HEK293 (cell line): ENCODE measurements at regions not wholly inside any gene's neighbourhood (a gene's known extent, or its start where the extent isn't known, plus 50 kb on each side); places are given as distances from the start of the nearest gene placed in this dataset.

Experiments
- CTCF ChIA-PET: fragments of 350-600 bp; formaldehyde crosslinking; extraction: SDS; loops from one replicate; lab custom pipeline; 2021; ENCODE audit warnings: antibody characterized with exemption; lab: Yijun Ruan, JAX
- POLR2A ChIA-PET: fragments of 300-600 bp; formaldehyde crosslinking; extraction: SDS; loops from one replicate; lab custom pipeline; 2020; ENCODE audit warnings: antibody characterized with exemption, inconsistent platforms; lab: Yijun Ruan, JAX
- H3K27ac ChIP-seq: fragments of 200-500 bp; sonication (Bioruptor generic); 2 replicates; pipeline ENCODE4 v1.5.1; 2014; ENCODE audit warnings: low read depth, low read length, control low read depth, inconsistent platforms; ENCODE audit errors: extremely low read depth
- H3K36me3 ChIP-seq, 2 experiments: fragments of 200-500 bp in 1 of 2; sonication (Bioruptor generic) in 1 of 2; 1 replicate in 1 of 2; 2 replicates in 1 of 2; pipeline ENCODE4 v1.5.1; 2014 to 2017; ENCODE audit warnings: inconsistent platforms in 2 of 2, low read length in 2 of 2; ENCODE audit not compliant: control insufficient read depth in 2 of 2, insufficient read depth in 1 of 2
- H3K4me1 ChIP-seq: fragments of 200-500 bp; sonication (Bioruptor generic); 2 replicates; pipeline ENCODE4 v1.5.1; 2014; ENCODE audit warnings: mild to moderate bottlenecking, low read length, inconsistent platforms; ENCODE audit not compliant: control insufficient read depth, insufficient read depth
- H3K4me3 ChIP-seq: 2 replicates; pipeline ENCODE4 v1.5.1; 2011; ENCODE audit warnings: low read depth, mild to moderate bottlenecking, control low read depth, low read length, moderate library complexity
- H3K9me3 ChIP-seq: fragments of 200-500 bp; sonication (Bioruptor generic); 2 replicates; pipeline ENCODE4 v1.5.1; 2014; ENCODE audit warnings: low read depth, low read length, inconsistent platforms; ENCODE audit not compliant: control insufficient read depth, insufficient read depth
- HIC1 ChIP-seq: fragments of 450-650 bp; formaldehyde crosslinking; IDR thresholded peaks from 2 replicates; pipeline ENCODE4 v1.5.1; 2016; ENCODE audit warnings: missing biosample characterization, missing genetic modification characterization
- HOXA7 ChIP-seq: sonication (generic); formaldehyde crosslinking; IDR thresholded peaks from 2 replicates; pipeline ENCODE4 v1.8.1; 2022; ENCODE audit warnings: missing genetic modification reagents, borderline replicate concordance
- KLF1 ChIP-seq: fragments of 450-650 bp; formaldehyde crosslinking; IDR thresholded peaks from 2 replicates; pipeline ENCODE4 v1.5.1; 2016; ENCODE audit warnings: missing biosample characterization, missing genetic modification characterization
- KLF17 ChIP-seq: fragments of 450-650 bp; formaldehyde crosslinking; IDR thresholded peaks from 2 replicates; pipeline ENCODE4 v1.5.1; 2016; ENCODE audit warnings: missing biosample characterization, missing genetic modification characterization
- MZF1 ChIP-seq: fragments of 450-650 bp; formaldehyde crosslinking; IDR thresholded peaks from 2 replicates; pipeline ENCODE4 v1.5.1; 2017; ENCODE audit warnings: missing biosample characterization, missing genetic modification characterization, borderline replicate concordance
- SCRT2 ChIP-seq: fragments of 450-650 bp; formaldehyde crosslinking; IDR thresholded peaks from 2 replicates; pipeline ENCODE4 v1.5.1; 2016; ENCODE audit warnings: missing biosample characterization, missing genetic modification characterization
- TRIM28 ChIP-seq: IDR thresholded peaks from 2 replicates; pipeline ENCODE4 v1.6.1; 2011; ENCODE audit warnings: low read length, control low read depth, borderline replicate concordance
- ZBTB1 ChIP-seq: fragments of 450-650 bp; formaldehyde crosslinking; IDR thresholded peaks from 2 replicates; pipeline ENCODE4 v1.5.1; 2016; ENCODE audit warnings: missing biosample characterization, missing genetic modification characterization
- ZBTB10 ChIP-seq: fragments of 450-650 bp; formaldehyde crosslinking; IDR thresholded peaks from 2 replicates; pipeline ENCODE4 v1.5.1; 2016; ENCODE audit warnings: missing biosample characterization, missing genetic modification characterization
- ZBTB21 ChIP-seq: fragments of 450-650 bp; formaldehyde crosslinking; IDR thresholded peaks from 2 replicates; pipeline ENCODE4 v1.5.1; 2017; ENCODE audit warnings: missing biosample characterization, missing genetic modification characterization
- ZIC2 ChIP-seq: fragments of 450-650 bp; formaldehyde crosslinking; IDR thresholded peaks from 2 replicates; pipeline ENCODE4 v1.5.1; 2016; ENCODE audit warnings: missing biosample characterization, missing genetic modification characterization
- ZNF10 ChIP-seq: fragments of 450-650 bp; formaldehyde crosslinking; IDR thresholded peaks from 2 replicates; pipeline ENCODE4 v1.5.1; 2017; ENCODE audit warnings: missing biosample characterization, missing genetic modification characterization
- ZNF121 ChIP-seq: fragments of 450-650 bp; formaldehyde crosslinking; IDR thresholded peaks from 2 replicates; pipeline ENCODE4 v1.5.1; 2016; ENCODE audit warnings: missing biosample characterization, missing genetic modification characterization
- ZNF26 ChIP-seq: fragments of 450-650 bp; formaldehyde crosslinking; IDR thresholded peaks from 2 replicates; pipeline ENCODE4 v1.5.1; 2016; ENCODE audit warnings: missing biosample characterization, missing genetic modification characterization
- ZNF350 ChIP-seq: fragments of 450-650 bp; formaldehyde crosslinking; IDR thresholded peaks from 2 replicates; pipeline ENCODE4 v1.5.0; 2017; ENCODE audit warnings: missing biosample characterization, mild to moderate bottlenecking, missing genetic modification characterization
- ZNF521 ChIP-seq: fragments of 450-650 bp; formaldehyde crosslinking; IDR thresholded peaks from 2 replicates; pipeline ENCODE4 v1.5.1; 2017; ENCODE audit warnings: missing biosample characterization, mild to moderate bottlenecking, missing genetic modification characterization
- ZNF549 ChIP-seq: fragments of 450-650 bp; IDR thresholded peaks from 2 replicates; pipeline ENCODE4 v1.5.1; 2018; ENCODE audit warnings: missing biosample characterization, missing genetic modification characterization, mild to moderate bottlenecking, inconsistent platforms, moderate library complexity
- ZNF645 ChIP-seq: fragments of 450-650 bp; formaldehyde crosslinking; IDR thresholded peaks from 2 replicates; pipeline ENCODE4; 2016; ENCODE audit warnings: missing biosample characterization, missing genetic modification characterization
- ZNF664 ChIP-seq: fragments of 450-650 bp; formaldehyde crosslinking; IDR thresholded peaks from 2 replicates; pipeline ENCODE4 v1.5.1; 2016; ENCODE audit warnings: missing biosample characterization, missing genetic modification characterization
- ZNF701 ChIP-seq: fragments of 450-650 bp; formaldehyde crosslinking; IDR thresholded peaks from 2 replicates; pipeline ENCODE4 v1.5.1; 2016; ENCODE audit warnings: missing biosample characterization, missing genetic modification characterization
- ZNF837 ChIP-seq: fragments of 450-650 bp; formaldehyde crosslinking; IDR thresholded peaks from 2 replicates; pipeline ENCODE4 v1.5.1; 2016; ENCODE audit warnings: missing biosample characterization, missing genetic modification characterization

GRCh38 chr1:43058056-43058455 lies 99.4 kb upstream of the SLC2A1 start:
- ChIA-PET CTCF (interaction anchor here (1.6 kb wide), 1 partner anchor 16 kb away, joined by 6 read pairs; no protein-coding TSS in a partner anchor), POLR2A (interaction anchor here (0.6 to 1.6 kb wide), 2 partner anchors 17 to 291 kb away, joined by 4 to 5 read pairs; partner anchors contain the start of genes C1orf50 and P3H1)
- H3K9me3 ChIP-seq, result no peaks in the 10 kb centered on the region
- no peak overlapping the region for H3K27ac ChIP-seq
- no peak overlapping the region for H3K4me3 ChIP-seq
- no peak for TF ChIP-seq ZNF701 (tag by site-specific recombination)
- no peak for TF ChIP-seq ZNF549
- TF ChIP-seq HOXA7 (CRISPR knock-in tag), result no peak
- H3K36me3 ChIP-seq, result no peaks in the 10 kb centered on the region
- no peaks in the 10 kb centered on the region for H3K4me1 ChIP-seq

GRCh38 chr1:43057567-43057966 lies 98.9 kb upstream of the SLC2A1 start:
- POLR2A ChIA-PET, result no interaction called here
- TF ChIP-seq ZNF521 (tag by site-specific recombination) (0 out of 2 replicates have a peak, but pooled peaks have one; percentile 44), HIC1 (no peak)
- H3K9me3 ChIP-seq, result no peaks in the 10 kb centered on the region
- H3K4me1 ChIP-seq, result no peaks in the 10 kb centered on the region
- CTCF ChIA-PET, result no interaction called here
- no peak overlapping the region for H3K4me3 ChIP-seq
- H3K27ac ChIP-seq, result no peak overlapping the region
- H3K36me3 ChIP-seq, result no peaks in the 10 kb centered on the region

GRCh38 chr1:43056981-43057391 lies 98.3 kb upstream of the SLC2A1 start:
- Histone ChIP-seq H3K4me1 (no peaks in the 10 kb centered on the region), H3K9me3 (no peaks in the 10 kb centered on the region), H3K27ac (no peak overlapping the region), H3K4me3 (no peak overlapping the region), H3K36me3 (no peaks in the 10 kb centered on the region)
- 0 out of 2 replicates have a peak, but pooled peaks have one; percentile 30 for TF ChIP-seq KLF17 (tag by site-specific recombination)
- TF ChIP-seq ZIC2, result peak; percentile 83
- 0 out of 2 replicates have a peak, but pooled peaks have one; percentile 9 for TF ChIP-seq KLF1 (tag by site-specific recombination)
- TF ChIP-seq ZNF26 (tag by site-specific recombination), result no peak
- POLR2A ChIA-PET, result no interaction called here
- CTCF ChIA-PET, result interaction anchor here (0.6 to 1.2 kb wide), 2 partner anchors 17 to 479 kb away, joined by 3 to 6 read pairs; no protein-coding TSS in a partner anchor

- Histone ChIP-seq H3K36me3 (no peaks in the 10 kb centered on the region), H3K4me3 (no peak overlapping the region), H3K9me3 (no peaks in the 10 kb centered on the region), H3K4me1 (no peaks in the 10 kb centered on the region), H3K27ac (no peak overlapping the region)
- ChIA-PET POLR2A (no interaction called here), CTCF (interaction anchor here (0.6 to 1.2 kb wide), 2 partner anchors 17 to 479 kb away, joined by 3 to 6 read pairs; no protein-coding TSS in a partner anchor)
- no peak for TF ChIP-seq MZF1 (tag by site-specific recombination)
- TF ChIP-seq ZBTB10, result no peak
- no peak for TF ChIP-seq SCRT2
- no peak for TF ChIP-seq TRIM28
- no peak for TF ChIP-seq ZBTB21
- no peak for TF ChIP-seq ZNF645 (tag by site-specific recombination)
- TF ChIP-seq ZNF10 (tag by site-specific recombination), result no peak
- TF ChIP-seq ZNF837, result no peak
- no peak for TF ChIP-seq ZNF664 (tag by site-specific recombination)
- TF ChIP-seq ZBTB1 (tag by site-specific recombination), result no peak
- TF ChIP-seq ZNF350 (tag by site-specific recombination), result no peak
- TF ChIP-seq ZNF121 (tag by site-specific recombination), result no peak
Observed at GRCh38 chr1:43056460-43056859, 97.8 kb upstream of the SLC2A1 start.
